ENCODE measurements at regions not wholly inside any gene's neighbourhood (a gene's known extent, or its start where the extent isn't known, plus 50 kb on each side); places are given as distances from the start of the nearest gene placed in this dataset.
"Not testable (repeated sequence)": the region's sequence is repeated elsewhere in the genome, so short reads cannot be mapped to it uniquely, and the experiment has no call there.

DNA sequence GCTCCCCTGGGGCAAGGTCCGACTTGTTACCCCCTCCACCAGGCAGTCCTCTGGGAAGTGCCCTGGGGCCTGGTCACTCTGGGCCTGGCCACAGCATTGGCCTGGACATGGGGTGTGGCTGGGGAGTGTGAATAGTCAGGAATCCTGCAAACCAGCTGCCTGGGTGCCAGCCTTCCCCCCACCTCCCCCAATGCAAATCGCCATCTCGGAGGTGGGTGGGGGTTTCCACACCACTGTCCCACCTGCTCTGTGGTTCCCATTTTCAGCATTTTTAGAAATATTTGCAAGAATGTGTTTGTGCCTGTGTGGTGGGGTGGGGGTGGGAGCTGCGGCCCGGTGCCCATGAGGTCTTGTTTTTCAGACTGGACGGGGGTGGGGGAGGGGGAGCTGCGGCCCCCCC is 159.7 kb downstream of the TMEM121 start:
- TF ChIP-seq, protein P1, sequence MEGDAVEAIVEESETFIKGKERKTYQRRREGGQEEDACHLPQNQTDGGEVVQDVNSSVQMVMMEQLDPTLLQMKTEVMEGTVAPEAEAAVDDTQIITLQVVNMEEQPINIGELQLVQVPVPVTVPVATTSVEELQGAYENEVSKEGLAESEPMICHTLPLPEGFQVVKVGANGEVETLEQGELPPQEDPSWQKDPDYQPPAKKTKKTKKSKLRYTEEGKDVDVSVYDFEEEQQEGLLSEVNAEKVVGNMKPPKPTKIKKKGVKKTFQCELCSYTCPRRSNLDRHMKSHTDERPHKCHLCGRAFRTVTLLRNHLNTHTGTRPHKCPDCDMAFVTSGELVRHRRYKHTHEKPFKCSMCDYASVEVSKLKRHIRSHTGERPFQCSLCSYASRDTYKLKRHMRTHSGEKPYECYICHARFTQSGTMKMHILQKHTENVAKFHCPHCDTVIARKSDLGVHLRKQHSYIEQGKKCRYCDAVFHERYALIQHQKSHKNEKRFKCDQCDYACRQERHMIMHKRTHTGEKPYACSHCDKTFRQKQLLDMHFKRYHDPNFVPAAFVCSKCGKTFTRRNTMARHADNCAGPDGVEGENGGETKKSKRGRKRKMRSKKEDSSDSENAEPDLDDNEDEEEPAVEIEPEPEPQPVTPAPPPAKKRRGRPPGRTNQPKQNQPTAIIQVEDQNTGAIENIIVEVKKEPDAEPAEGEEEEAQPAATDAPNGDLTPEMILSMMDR (IDR thresholded peaks at IDR 0.05) = not testable (repeated sequence)
- TF ChIP-seq ZFX (IDR thresholded peaks at IDR 0.05; ENCODE audit: borderline replicate concordance) = not testable (repeated sequence)

Measured in 22Rv1 (cell line).